ENCODE measurements at regions not wholly inside any gene's neighbourhood (a gene's known extent, or its start where the extent isn't known, plus 50 kb on each side); places are given as distances from the start of the nearest gene placed in this dataset.
"Not testable (repeated sequence)": the region's sequence is repeated elsewhere in the genome, so short reads cannot be mapped to it uniquely, and the experiment has no call there.

GRCh38 chr18:41046250-41046649, 908.8 kb upstream of the PIK3C3 start:
- H3K27ac Mint-ChIP-seq; ATAC-seq; H3K4me3 Mint-ChIP-seq; DNase-seq (ENCODE audit: low spot score in 2 of 2); H3K4me1 Mint-ChIP-seq; H3K36me3 Mint-ChIP-seq: not testable (repeated sequence)
- H3K9me3 Mint-ChIP-seq: peaks cover 19% of the 10 kb centered on the region

- Mint-ChIP-seq H3K27ac (no peak overlapping the region), H3K9me3 (peaks cover 18% of the 10 kb centered on the region), H3K4me3 (no peak overlapping the region), H3K36me3 (no peaks in the 10 kb centered on the region), H3K4me1 (no peaks in the 10 kb centered on the region)
- no peak for DNase-seq (ENCODE audit: low spot score in 2 of 2)
- ATAC-seq: no peak
Observed at GRCh38 chr18:41043876-41044275, 911.2 kb upstream of the PIK3C3 start.

GRCh38 chr18:41042866-41043265, 912.2 kb upstream of the PIK3C3 start:
- H3K27ac Mint-ChIP-seq: no peak overlapping the region
- no peaks in the 10 kb centered on the region for H3K36me3 Mint-ChIP-seq
- H3K9me3 Mint-ChIP-seq: peaks cover 18% of the 10 kb centered on the region
- no peak overlapping the region for H3K4me3 Mint-ChIP-seq
- DNase-seq (ENCODE audit: low spot score in 2 of 2) (no peak), ATAC-seq (no peak)
- H3K4me1 Mint-ChIP-seq: no peaks in the 10 kb centered on the region

DNA sequence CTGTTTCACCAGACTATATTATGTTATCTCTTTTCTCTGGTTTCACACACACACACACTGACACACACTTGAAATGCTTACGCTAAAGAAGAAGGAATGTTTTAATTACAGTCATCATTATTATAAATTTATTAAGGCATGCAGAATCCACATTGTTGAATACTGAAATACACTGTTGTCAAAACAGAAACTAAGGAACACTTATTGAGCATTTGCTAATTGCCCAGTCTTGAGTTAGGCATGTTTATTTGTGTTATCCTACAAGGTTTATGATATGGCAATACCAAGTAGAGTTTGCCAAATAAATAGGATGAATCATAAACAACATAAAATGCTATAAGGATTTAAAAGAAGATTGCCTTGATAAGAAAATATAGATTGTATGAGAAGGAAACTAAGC, 917.0 kb upstream of the PIK3C3 start:
- ATAC-seq: no peak
- H3K27ac Mint-ChIP-seq: no peak overlapping the region
- H3K9me3 Mint-ChIP-seq: peaks cover 14% of the 10 kb centered on the region
- no peaks in the 10 kb centered on the region for H3K4me1 Mint-ChIP-seq
- H3K4me3 Mint-ChIP-seq: no peak overlapping the region
- H3K36me3 Mint-ChIP-seq: no peaks in the 10 kb centered on the region
- no peak for DNase-seq (ENCODE audit: low spot score in 2 of 2)

GRCh38 chr18:41036346-41036745, 918.7 kb upstream of the PIK3C3 start:
- Mint-ChIP-seq H3K27ac (no peak overlapping the region), H3K4me3 (no peak overlapping the region), H3K4me1 (no peaks in the 10 kb centered on the region), H3K36me3 (no peaks in the 10 kb centered on the region), H3K9me3 (peaks cover 15% of the 10 kb centered on the region)
- ATAC-seq (no peak), DNase-seq (ENCODE audit: low spot score in 2 of 2) (no peak)

GRCh38 chr18:41034413-41034812, 920.6 kb upstream of the PIK3C3 start:
- Mint-ChIP-seq H3K27ac (no peak overlapping the region), H3K4me1 (no peaks in the 10 kb centered on the region), H3K4me3 (no peak overlapping the region), H3K9me3 (peaks cover 10% of the 10 kb centered on the region), H3K36me3 (no peaks in the 10 kb centered on the region)
- ATAC-seq (no peak), DNase-seq (ENCODE audit: low spot score in 2 of 2) (no peak)

- Mint-ChIP-seq H3K27ac (no peak overlapping the region), H3K36me3 (no peaks in the 10 kb centered on the region), H3K4me3 (no peak overlapping the region), H3K9me3 (peaks cover 11% of the 10 kb centered on the region), H3K4me1 (no peaks in the 10 kb centered on the region)
- no peak for ATAC-seq
- DNase-seq (ENCODE audit: low spot score in 2 of 2): no peak
Observed at GRCh38 chr18:41025666-41026065, 929.4 kb upstream of the PIK3C3 start.

DNA sequence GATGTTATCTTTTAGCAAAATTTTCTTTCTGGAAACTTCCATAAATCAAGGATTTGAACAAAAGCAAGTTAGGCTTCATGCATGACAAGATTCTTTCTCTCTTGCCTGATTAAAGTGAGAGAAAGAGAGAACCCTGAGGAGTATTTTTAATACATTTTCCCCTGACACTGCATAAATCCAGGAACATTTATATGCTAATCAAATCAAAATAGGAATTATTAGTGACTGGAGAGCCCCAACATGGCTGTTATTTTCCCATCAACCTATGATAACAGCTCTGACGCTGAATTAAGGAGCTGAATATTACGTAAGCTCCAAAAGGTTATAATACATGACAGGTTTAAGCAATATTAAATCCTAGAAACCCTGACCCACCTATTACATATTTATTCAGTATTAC, 930.2 kb upstream of the PIK3C3 start:
- ATAC-seq (no peak), DNase-seq (ENCODE audit: low spot score in 2 of 2) (no peak)
- Mint-ChIP-seq H3K4me3 (no peak overlapping the region), H3K27ac (no peak overlapping the region), H3K36me3 (no peaks in the 10 kb centered on the region), H3K4me1 (no peaks in the 10 kb centered on the region), H3K9me3 (peaks cover 11% of the 10 kb centered on the region)

- Mint-ChIP-seq H3K4me1 (no peaks in the 10 kb centered on the region), H3K27ac (no peak overlapping the region), H3K9me3 (peaks cover 15% of the 10 kb centered on the region), H3K36me3 (no peaks in the 10 kb centered on the region), H3K4me3 (no peak overlapping the region)
- DNase-seq (ENCODE audit: low spot score in 2 of 2) (no peak), ATAC-seq (no peak)
Observed at GRCh38 chr18:41022484-41022883, 932.5 kb upstream of the PIK3C3 start.

GRCh38 chr18:41021089-41021488, 933.9 kb upstream of the PIK3C3 start:
- H3K4me3 Mint-ChIP-seq: no peak overlapping the region
- ATAC-seq (no peak), DNase-seq (ENCODE audit: low spot score in 2 of 2) (no peak)
- H3K4me1 Mint-ChIP-seq: no peaks in the 10 kb centered on the region
- H3K27ac Mint-ChIP-seq: no peak overlapping the region
- peaks cover 14% of the 10 kb centered on the region for H3K9me3 Mint-ChIP-seq
- no peaks in the 10 kb centered on the region for H3K36me3 Mint-ChIP-seq

GRCh38 chr18:41012194-41012593, 942.8 kb upstream of the PIK3C3 start:
- H3K4me1 Mint-ChIP-seq: no peaks in the 10 kb centered on the region
- H3K36me3 Mint-ChIP-seq: no peaks in the 10 kb centered on the region
- peaks cover 18% of the 10 kb centered on the region for H3K9me3 Mint-ChIP-seq
- ATAC-seq: no peak
- no peak overlapping the region for H3K27ac Mint-ChIP-seq
- no peak for DNase-seq (ENCODE audit: low spot score in 2 of 2)
- no peak overlapping the region for H3K4me3 Mint-ChIP-seq

- no peak overlapping the region for H3K27ac Mint-ChIP-seq
- no peaks in the 10 kb centered on the region for H3K36me3 Mint-ChIP-seq
- H3K9me3 Mint-ChIP-seq: peaks cover 9% of the 10 kb centered on the region
- no peak overlapping the region for H3K4me3 Mint-ChIP-seq
- H3K4me1 Mint-ChIP-seq: no peaks in the 10 kb centered on the region
- DNase-seq (ENCODE audit: low spot score in 2 of 2) (no peak), ATAC-seq (no peak)
Observed at GRCh38 chr18:41009926-41010325, 945.1 kb upstream of the PIK3C3 start.

DNA sequence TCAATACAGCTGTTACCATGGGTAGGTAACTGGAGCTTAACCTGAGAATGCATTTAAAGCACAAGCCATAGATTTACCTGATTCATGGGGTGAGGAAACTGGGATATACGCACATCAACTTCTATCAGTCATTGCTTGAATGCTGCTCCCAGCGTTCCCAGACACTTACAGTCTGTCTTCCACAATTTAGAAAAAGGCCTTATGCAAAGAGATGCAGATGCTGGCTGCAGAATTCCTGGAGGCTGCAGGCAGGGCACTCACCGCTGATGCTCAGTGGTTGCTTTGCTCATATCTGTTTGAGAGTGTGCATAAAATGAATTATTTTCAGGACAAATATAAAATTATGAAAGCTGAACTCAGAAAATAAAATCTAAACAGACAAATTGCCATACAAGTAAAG, 950.7 kb upstream of the PIK3C3 start:
- H3K36me3 Mint-ChIP-seq: no peaks in the 10 kb centered on the region
- no peak for ATAC-seq
- H3K4me1 Mint-ChIP-seq: no peaks in the 10 kb centered on the region
- no peak overlapping the region for H3K4me3 Mint-ChIP-seq
- H3K9me3 Mint-ChIP-seq: peaks cover 11% of the 10 kb centered on the region
- no peak overlapping the region for H3K27ac Mint-ChIP-seq
- no peak for DNase-seq (ENCODE audit: low spot score in 2 of 2)

DNA sequence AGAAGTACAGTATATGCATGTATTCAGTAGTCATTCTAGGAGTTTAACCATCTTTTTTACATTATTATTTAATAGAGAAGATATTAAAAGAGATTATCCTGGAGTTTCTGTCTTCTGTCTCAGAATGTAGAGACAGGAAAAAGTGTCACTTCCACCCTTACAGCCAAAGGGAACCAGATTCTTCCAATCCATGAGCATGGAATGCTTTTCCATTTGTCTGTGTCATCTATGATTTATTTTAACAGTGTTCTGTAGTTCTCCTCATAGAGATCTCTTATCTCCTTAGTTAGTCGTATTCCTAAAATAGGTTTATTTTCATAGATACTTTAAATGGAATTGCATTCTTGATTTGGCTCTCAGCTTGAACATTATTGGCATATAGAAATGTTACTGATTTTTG, 959.5 kb upstream of the PIK3C3 start:
- Mint-ChIP-seq H3K36me3 (no peaks in the 10 kb centered on the region), H3K4me3 (no peak overlapping the region), H3K4me1 (no peaks in the 10 kb centered on the region), H3K9me3 (peaks cover 24% of the 10 kb centered on the region), H3K27ac (no peak overlapping the region)
- ATAC-seq (no peak), DNase-seq (ENCODE audit: low spot score in 2 of 2) (no peak)

- Mint-ChIP-seq H3K27ac (no peak overlapping the region), H3K36me3 (no peaks in the 10 kb centered on the region), H3K9me3 (peaks cover 17% of the 10 kb centered on the region), H3K4me1 (no peaks in the 10 kb centered on the region), H3K4me3 (no peak overlapping the region)
- DNase-seq (ENCODE audit: low spot score in 2 of 2) (no peak), ATAC-seq (no peak)
Observed at GRCh38 chr18:40993363-40993762, 961.7 kb upstream of the PIK3C3 start.

DNA sequence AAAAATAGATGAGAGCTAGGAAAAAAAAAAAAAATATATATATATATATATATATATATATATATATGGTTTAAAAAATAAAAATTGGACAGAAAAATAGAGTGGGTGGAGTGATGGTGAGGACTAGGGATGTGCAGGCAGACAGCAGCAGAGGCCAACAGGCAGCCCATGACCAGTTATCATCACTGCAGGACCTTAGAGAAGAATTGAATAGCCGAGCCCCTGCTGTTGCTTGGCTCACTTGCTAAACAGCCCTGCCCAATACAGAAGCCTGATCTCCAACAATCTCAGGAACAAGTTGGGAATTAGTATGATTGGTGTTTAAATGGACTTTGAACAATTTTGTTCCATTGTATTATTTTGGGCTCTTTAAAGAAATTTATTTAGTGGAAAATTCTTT, 967.5 kb upstream of the PIK3C3 start:
- Mint-ChIP-seq H3K4me1 (no peaks in the 10 kb centered on the region), H3K9me3 (peaks cover 17% of the 10 kb centered on the region), H3K36me3 (no peaks in the 10 kb centered on the region), H3K4me3 (no peak overlapping the region), H3K27ac (no peak overlapping the region)
- no peak for DNase-seq (ENCODE audit: low spot score in 2 of 2)
- no peak for ATAC-seq

GRCh38 chr18:40985436-40985835, 969.6 kb upstream of the PIK3C3 start:
- ATAC-seq: no peak
- DNase-seq (ENCODE audit: low spot score in 2 of 2): no peak
- no peaks in the 10 kb centered on the region for H3K36me3 Mint-ChIP-seq
- H3K4me3 Mint-ChIP-seq: no peak overlapping the region
- H3K9me3 Mint-ChIP-seq: peaks cover 13% of the 10 kb centered on the region
- no peak overlapping the region for H3K27ac Mint-ChIP-seq
- no peaks in the 10 kb centered on the region for H3K4me1 Mint-ChIP-seq

All from stimulated activated effector memory CD8-positive, alpha-beta T cell treated with anti-CD3 and anti-CD28 coated beads, Interleukin-12 subunit alpha, Interleukin-12 subunit beta, amount 100 ng/mL, for 72 hours (primary cell).